ENCODE measurements at regions not wholly inside any gene's neighbourhood (a gene's known extent, or its start where the extent isn't known, plus 50 kb on each side); places are given as distances from the start of the nearest gene placed in this dataset.

GRCh38 chr9:103281126-103281525 lies 286.0 kb downstream of the CYLC2 start:
- Mint-ChIP-seq H3K27me3 (ENCODE audit: low read depth) (no peaks in the 10 kb centered on the region), H3K4me3 (ENCODE audit: unreplicated experiment) (no peak overlapping the region)

DNA sequence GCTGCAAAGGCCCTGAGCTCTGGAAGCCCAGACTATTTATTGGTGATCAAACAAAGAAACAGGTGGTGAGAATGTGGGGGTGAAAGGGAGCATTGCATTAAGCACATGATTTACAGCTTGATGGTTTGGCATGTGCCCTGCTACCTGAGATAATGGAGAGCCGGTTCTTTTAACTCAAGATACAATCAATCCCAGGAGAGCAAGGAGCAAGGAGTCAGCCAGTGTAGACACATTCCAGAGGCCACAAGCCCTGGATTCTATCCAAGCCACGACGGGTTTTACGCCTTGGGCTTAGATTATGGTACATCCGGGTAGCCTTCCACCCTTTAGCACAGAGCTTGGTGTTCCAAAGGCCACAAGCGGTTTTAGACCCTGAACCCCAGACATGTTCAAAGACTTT lies 292.2 kb downstream of the CYLC2 start:
- Mint-ChIP-seq H3K27ac (ENCODE audit: unreplicated experiment) (no peak overlapping the region), H3K9me3 (ENCODE audit: low read depth) (peaks cover 7% of the 10 kb centered on the region), H3K36me3 (ENCODE audit: low read depth) (no peaks in the 10 kb centered on the region), H3K27me3 (ENCODE audit: low read depth) (no peaks in the 10 kb centered on the region), H3K4me1 (ENCODE audit: low read depth) (no peaks in the 10 kb centered on the region), H3K4me3 (ENCODE audit: unreplicated experiment) (no peak overlapping the region)
- no peak for TF ChIP-seq CTCF (IDR thresholded peaks at IDR 0.05)
- DNase-seq (ENCODE audit: low spot score): no peak

More at GRCh38 chr9:103281126-103281525, 286.0 kb downstream of the CYLC2 start:
- Mint-ChIP-seq H3K27ac (ENCODE audit: unreplicated experiment) (no peak overlapping the region), H3K4me1 (ENCODE audit: low read depth) (no peaks in the 10 kb centered on the region), H3K9me3 (ENCODE audit: low read depth) (peaks cover 3% of the 10 kb centered on the region), H3K36me3 (ENCODE audit: low read depth) (no peaks in the 10 kb centered on the region)
- no peak for TF ChIP-seq CTCF (IDR thresholded peaks at IDR 0.05)
- no peak for DNase-seq (ENCODE audit: low spot score)

- Mint-ChIP-seq H3K4me1 (ENCODE audit: low read depth) (no peaks in the 10 kb centered on the region), H3K27me3 (ENCODE audit: low read depth) (no peaks in the 10 kb centered on the region), H3K27ac (ENCODE audit: unreplicated experiment) (no peak overlapping the region), H3K36me3 (ENCODE audit: low read depth) (no peaks in the 10 kb centered on the region), H3K4me3 (ENCODE audit: unreplicated experiment) (no peak overlapping the region), H3K9me3 (ENCODE audit: low read depth) (no peaks in the 10 kb centered on the region)
- TF ChIP-seq CTCF (IDR thresholded peaks at IDR 0.05): no peak
- DNase-seq (ENCODE audit: low spot score): no peak
These were observed 301.1 kb downstream of the CYLC2 start for GRCh38 chr9:103296189-103296588.

- TF ChIP-seq CTCF (IDR thresholded peaks at IDR 0.05): no peak
- DNase-seq (ENCODE audit: low spot score): no peak
- Mint-ChIP-seq H3K4me3 (ENCODE audit: unreplicated experiment) (no peak overlapping the region), H3K36me3 (ENCODE audit: low read depth) (no peaks in the 10 kb centered on the region), H3K27ac (ENCODE audit: unreplicated experiment) (no peak overlapping the region), H3K9me3 (ENCODE audit: low read depth) (peaks cover 12% of the 10 kb centered on the region), H3K4me1 (ENCODE audit: low read depth) (no peaks in the 10 kb centered on the region), H3K27me3 (ENCODE audit: low read depth) (no peaks in the 10 kb centered on the region)
These were observed 305.9 kb downstream of the CYLC2 start for GRCh38 chr9:103301051-103301450.

DNA sequence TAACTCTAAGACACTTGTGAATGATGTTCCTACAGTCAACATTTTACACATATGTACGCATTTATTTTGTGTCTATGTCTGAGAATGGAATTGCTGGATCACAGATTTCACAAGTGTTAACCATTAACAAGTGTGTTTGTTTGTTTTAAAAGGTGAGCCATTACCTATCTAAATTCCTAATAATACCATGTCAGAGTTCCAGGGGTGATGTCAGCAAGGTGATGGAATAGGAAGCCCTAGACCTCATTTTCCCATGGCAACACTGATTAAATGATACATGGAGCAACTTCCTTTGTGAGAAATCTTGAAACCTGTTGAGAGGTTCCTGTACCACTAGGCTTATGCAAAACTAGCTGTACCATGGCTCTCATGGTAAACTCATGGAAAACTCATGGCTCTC lies 309.7 kb downstream of the CYLC2 start:
- no peaks in the 10 kb centered on the region for H3K4me1 Mint-ChIP-seq (ENCODE audit: low read depth)
- peaks cover 23% of the 10 kb centered on the region for H3K9me3 Mint-ChIP-seq (ENCODE audit: low read depth)
- no peaks in the 10 kb centered on the region for H3K27me3 Mint-ChIP-seq (ENCODE audit: low read depth)
- no peak for TF ChIP-seq CTCF (IDR thresholded peaks at IDR 0.05)
- H3K4me3 Mint-ChIP-seq (ENCODE audit: unreplicated experiment): no peak overlapping the region
- H3K27ac Mint-ChIP-seq (ENCODE audit: unreplicated experiment): no peak overlapping the region
- DNase-seq (ENCODE audit: low spot score): no peak
- no peaks in the 10 kb centered on the region for H3K36me3 Mint-ChIP-seq (ENCODE audit: low read depth)
